ENCODE measurements at regions not wholly inside any gene's neighbourhood (a gene's known extent, or its start where the extent isn't known, plus 50 kb on each side); places are given as distances from the start of the nearest gene placed in this dataset.

DNA sequence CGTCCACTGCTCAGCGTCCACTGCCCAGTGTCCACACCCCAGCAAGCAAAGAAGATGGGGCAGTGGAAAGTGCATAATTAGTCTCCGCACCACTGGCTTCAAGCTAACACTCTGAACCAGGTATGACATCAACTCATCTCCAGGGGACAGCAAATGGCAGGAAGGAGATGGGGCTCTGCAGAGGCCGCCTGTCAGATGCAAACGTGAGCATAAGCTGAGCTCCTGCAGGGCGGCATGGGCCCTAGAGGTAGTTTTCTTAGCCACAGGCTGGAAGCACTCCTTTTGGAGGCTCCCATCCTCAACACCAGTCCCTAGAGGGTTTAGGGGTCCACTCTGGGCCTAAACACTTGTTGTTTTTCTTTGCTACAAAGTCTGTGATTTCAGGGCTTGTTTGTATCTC lies 335.8 kb upstream of the MKI67 start:
- Histone ChIP-seq H3K27me3 (ENCODE audit: control insufficient read depth in 1 of 2, insufficient read depth in 2 of 2, low read length in 2 of 2) (peaks cover 0 to 6% of the 10 kb centered on the region in 2 donors), H3K4me3 (ENCODE audit: low read length in 2 of 2) (no peak overlapping the region), H3K36me3 (ENCODE audit: control insufficient read depth in 2 of 2, insufficient read depth in 2 of 2, low read length in 2 of 2) (peaks cover 0 to 2% of the 10 kb centered on the region in 2 donors), H3K9me3 (ENCODE audit: control insufficient read depth in 2 of 2, low read length in 2 of 2) (peaks cover 7 to 9% of the 10 kb centered on the region in 2 donors), H3K27ac (ENCODE audit: low read length) (no peak overlapping the region), H3K9ac (ENCODE audit: low read length in 2 of 2) (no peak overlapping the region), H3K4me1 (ENCODE audit: control insufficient read depth, insufficient read depth, low read length) (peaks cover 3% of the 10 kb centered on the region)

DNA sequence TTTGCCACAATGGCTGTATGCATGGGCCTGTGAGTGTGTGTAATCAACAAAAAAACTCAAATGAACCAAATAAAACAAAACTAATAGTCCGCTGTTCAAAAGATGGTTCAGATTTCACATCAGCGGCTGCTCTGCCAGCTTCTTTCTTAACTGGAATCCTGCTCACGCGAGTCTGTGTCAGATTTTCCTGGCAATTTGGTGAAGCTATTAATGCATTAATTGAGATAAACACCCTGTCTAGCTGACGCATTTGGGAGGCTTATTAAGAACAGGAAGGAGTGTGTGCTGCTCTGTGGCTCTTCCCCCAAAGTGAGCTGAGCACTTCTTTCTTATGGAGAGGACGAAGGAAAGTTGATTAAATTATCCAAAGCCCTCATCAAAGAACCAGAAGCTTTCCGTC lies 336.6 kb upstream of the MKI67 start:
- no peak overlapping the region for H3K9ac ChIP-seq (ENCODE audit: low read length in 2 of 2)
- peaks cover 0 to 6% of the 10 kb centered on the region in 2 donors for H3K27me3 ChIP-seq (ENCODE audit: control insufficient read depth in 1 of 2, insufficient read depth in 2 of 2, low read length in 2 of 2)
- no peak overlapping the region for H3K27ac ChIP-seq (ENCODE audit: low read length)
- peaks cover 4% of the 10 kb centered on the region in 2 donors for H3K9me3 ChIP-seq (ENCODE audit: control insufficient read depth in 2 of 2, low read length in 2 of 2)
- H3K36me3 ChIP-seq (ENCODE audit: control insufficient read depth in 2 of 2, insufficient read depth in 2 of 2, low read length in 2 of 2) = peaks cover 0 to 2% of the 10 kb centered on the region in 2 donors
- H3K4me3 ChIP-seq (ENCODE audit: low read length in 2 of 2) = no peak overlapping the region
- peaks cover 3% of the 10 kb centered on the region for H3K4me1 ChIP-seq (ENCODE audit: control insufficient read depth, insufficient read depth, low read length)

DNA sequence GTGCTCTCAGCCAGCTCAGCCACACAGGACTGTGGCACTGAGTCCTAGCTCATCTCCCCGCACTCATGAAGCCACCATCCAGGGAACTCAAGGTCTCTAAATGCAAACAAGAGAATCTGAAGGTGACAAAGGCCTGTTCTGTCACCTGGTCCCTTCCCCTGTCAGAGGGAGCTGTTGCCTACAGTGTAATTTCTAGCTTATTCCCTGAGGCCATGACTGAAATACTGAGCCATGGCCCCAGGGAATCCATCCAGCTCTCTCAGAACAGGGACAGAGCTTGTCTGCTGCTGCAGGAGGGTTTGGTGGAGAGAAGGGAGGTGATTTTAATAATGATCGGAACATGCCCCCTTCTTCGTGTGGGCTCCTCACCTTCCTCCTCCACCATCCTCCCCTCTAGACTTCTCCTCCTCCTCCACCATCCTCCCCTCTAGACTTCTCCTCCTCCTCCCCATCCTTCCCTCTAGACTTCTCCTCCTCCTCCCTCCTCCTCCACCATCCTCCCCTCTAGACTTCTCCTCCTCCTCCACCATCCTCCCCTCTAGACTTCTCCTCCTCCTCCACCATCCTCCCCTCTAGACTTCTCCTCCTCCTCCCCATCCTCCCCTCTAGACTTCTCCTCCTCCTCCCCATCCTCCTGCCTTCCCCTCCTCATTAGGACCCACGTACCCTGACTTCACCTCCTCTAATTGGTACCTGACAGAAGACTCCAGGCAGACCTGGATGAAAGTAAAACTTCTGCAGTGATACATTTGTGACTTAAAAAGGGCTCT lies 338.0 kb upstream of the MKI67 start:
- H3K27ac ChIP-seq (ENCODE audit: low read length) = peak overlapping the region; percentile 64
- peak overlapping the region in 1 of 2 donors; percentile 58 for H3K9ac ChIP-seq (ENCODE audit: low read length in 2 of 2)
- H3K4me1 ChIP-seq (ENCODE audit: control insufficient read depth, insufficient read depth, low read length) = peaks cover 3% of the 10 kb centered on the region
- peaks cover 0 to 3% of the 10 kb centered on the region in 2 donors for H3K9me3 ChIP-seq (ENCODE audit: control insufficient read depth in 2 of 2, low read length in 2 of 2)
- H3K4me3 ChIP-seq (ENCODE audit: low read length in 2 of 2) = peak overlapping the region in 1 of 2 donors; percentile 52
- peaks cover 0 to 8% of the 10 kb centered on the region in 2 donors for H3K27me3 ChIP-seq (ENCODE audit: control insufficient read depth in 1 of 2, insufficient read depth in 2 of 2, low read length in 2 of 2)
- peaks cover 0 to 2% of the 10 kb centered on the region in 2 donors for H3K36me3 ChIP-seq (ENCODE audit: control insufficient read depth in 2 of 2, insufficient read depth in 2 of 2, low read length in 2 of 2)

DNA sequence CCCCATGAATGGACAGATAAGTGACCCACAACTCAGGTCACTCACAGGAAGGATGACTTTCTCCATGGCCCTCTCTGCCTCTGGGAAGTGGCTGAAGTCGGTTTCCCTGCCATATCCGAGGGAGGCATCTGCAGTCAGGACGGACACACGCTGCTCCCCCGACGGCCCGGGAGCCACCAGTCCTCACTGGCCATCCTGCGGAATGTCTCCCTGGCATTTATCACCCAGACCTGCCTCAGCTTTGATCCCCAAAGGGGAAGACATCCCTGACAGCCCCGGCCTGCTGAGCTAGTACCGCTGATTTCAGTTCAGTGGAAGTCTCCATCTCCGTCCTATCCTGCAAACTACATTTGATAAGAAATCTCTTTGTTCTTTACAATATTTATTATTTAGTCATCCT lies 339.5 kb upstream of the MKI67 start:
- peaks cover 3% of the 10 kb centered on the region for H3K4me1 ChIP-seq (ENCODE audit: control insufficient read depth, insufficient read depth, low read length)
- H3K4me3 ChIP-seq (ENCODE audit: low read length in 2 of 2) = no peak overlapping the region
- peaks cover 0 to 10% of the 10 kb centered on the region in 2 donors for H3K27me3 ChIP-seq (ENCODE audit: control insufficient read depth in 1 of 2, insufficient read depth in 2 of 2, low read length in 2 of 2)
- H3K36me3 ChIP-seq (ENCODE audit: control insufficient read depth in 2 of 2, insufficient read depth in 2 of 2, low read length in 2 of 2) = peaks cover 0 to 2% of the 10 kb centered on the region in 2 donors
- H3K9me3 ChIP-seq (ENCODE audit: control insufficient read depth in 2 of 2, low read length in 2 of 2) = peaks cover 0 to 3% of the 10 kb centered on the region in 2 donors
- no peak overlapping the region for H3K9ac ChIP-seq (ENCODE audit: low read length in 2 of 2)
- no peak overlapping the region for H3K27ac ChIP-seq (ENCODE audit: low read length)

DNA sequence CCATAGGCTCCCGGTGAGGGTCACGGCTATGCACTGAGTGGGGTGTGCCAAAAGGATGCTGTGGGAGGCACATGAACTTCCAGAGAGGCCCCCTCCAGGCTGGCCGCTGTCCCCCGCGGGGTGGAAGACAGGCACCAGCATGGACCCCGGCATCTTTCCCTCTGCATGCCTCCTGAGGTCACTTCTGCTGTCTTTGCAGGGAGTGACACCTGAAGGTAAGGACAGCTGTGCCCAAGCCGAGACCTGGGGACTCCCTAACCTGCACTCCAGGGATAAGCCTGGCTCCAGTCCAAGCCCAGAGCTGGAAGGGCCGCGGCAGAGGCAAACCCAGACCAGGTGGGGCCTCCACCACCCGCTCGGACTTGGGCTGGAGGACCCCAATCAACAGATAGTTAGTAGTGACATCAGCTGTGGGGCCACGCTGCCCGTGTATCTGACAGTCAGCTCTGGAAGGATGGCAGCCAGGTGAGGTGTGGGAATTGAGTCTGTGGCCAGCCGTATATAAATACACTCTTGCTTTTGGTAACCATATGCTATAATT lies 340.7 kb upstream of the MKI67 start:
- H3K9ac ChIP-seq (ENCODE audit: low read length in 2 of 2) = no peak overlapping the region
- H3K4me3 ChIP-seq (ENCODE audit: low read length in 2 of 2) = no peak overlapping the region
- H3K4me1 ChIP-seq (ENCODE audit: control insufficient read depth, insufficient read depth, low read length) = peaks cover 3% of the 10 kb centered on the region
- peaks cover 0 to 2% of the 10 kb centered on the region in 2 donors for H3K36me3 ChIP-seq (ENCODE audit: control insufficient read depth in 2 of 2, insufficient read depth in 2 of 2, low read length in 2 of 2)
- H3K27ac ChIP-seq (ENCODE audit: low read length) = no peak overlapping the region
- H3K27me3 ChIP-seq (ENCODE audit: control insufficient read depth in 1 of 2, insufficient read depth in 2 of 2, low read length in 2 of 2) = peaks cover 0 to 7% of the 10 kb centered on the region in 2 donors
- peaks cover 0 to 3% of the 10 kb centered on the region in 2 donors for H3K9me3 ChIP-seq (ENCODE audit: control insufficient read depth in 2 of 2, low read length in 2 of 2)

DNA sequence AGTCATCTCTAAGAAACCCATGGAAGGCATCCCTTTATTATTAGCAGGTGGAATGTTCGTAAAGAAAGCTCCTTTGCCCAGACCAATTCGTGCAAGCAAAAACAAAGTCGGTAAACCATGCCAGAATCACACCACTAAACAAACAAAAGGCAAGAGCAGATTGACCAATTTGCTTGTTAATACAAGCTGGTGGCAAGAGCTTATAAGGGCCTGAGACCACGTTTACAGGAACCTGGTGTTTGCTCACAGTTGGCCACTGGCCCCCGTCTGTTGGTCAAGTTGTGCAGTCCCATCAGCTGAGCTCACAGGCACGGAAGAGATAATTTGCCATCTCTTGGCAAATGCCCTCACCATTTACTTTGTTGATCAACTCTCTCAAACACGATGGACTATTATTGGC lies 342.2 kb upstream of the MKI67 start:
- no peak overlapping the region for H3K4me3 ChIP-seq (ENCODE audit: low read length in 2 of 2)
- H3K27me3 ChIP-seq (ENCODE audit: control insufficient read depth in 1 of 2, insufficient read depth in 2 of 2, low read length in 2 of 2) = peaks cover 0 to 8% of the 10 kb centered on the region in 2 donors
- peaks cover 3% of the 10 kb centered on the region for H3K4me1 ChIP-seq (ENCODE audit: control insufficient read depth, insufficient read depth, low read length)
- H3K9ac ChIP-seq (ENCODE audit: low read length in 2 of 2) = no peak overlapping the region
- peaks cover 0 to 3% of the 10 kb centered on the region in 2 donors for H3K9me3 ChIP-seq (ENCODE audit: control insufficient read depth in 2 of 2, low read length in 2 of 2)
- H3K36me3 ChIP-seq (ENCODE audit: control insufficient read depth in 2 of 2, insufficient read depth in 2 of 2, low read length in 2 of 2) = peaks cover 0 to 2% of the 10 kb centered on the region in 2 donors
- H3K27ac ChIP-seq (ENCODE audit: low read length) = no peak overlapping the region

DNA sequence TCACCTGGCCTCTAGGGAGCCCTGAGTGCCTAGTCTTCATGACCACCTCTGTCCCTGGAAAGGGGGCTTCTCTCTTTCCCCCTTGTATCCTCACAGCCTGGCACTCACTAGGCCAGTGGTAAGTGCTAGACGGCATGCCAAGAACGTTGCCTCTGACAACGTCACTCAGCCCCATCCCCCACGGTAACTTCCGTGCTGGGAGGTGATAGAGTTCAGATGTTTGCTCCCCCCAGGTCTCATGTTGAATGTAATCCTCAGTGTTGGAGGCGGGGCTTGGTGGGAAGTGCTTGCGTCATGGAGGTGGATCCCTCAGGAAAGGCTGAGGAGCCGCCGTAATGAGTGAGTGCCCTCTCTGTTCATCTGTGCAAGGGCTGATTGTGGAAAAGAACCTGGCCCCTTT lies 343.3 kb upstream of the MKI67 start:
- Histone ChIP-seq H3K27me3 (ENCODE audit: control insufficient read depth in 1 of 2, insufficient read depth in 2 of 2, low read length in 2 of 2) (peaks cover 0 to 6% of the 10 kb centered on the region in 2 donors), H3K27ac (ENCODE audit: low read length) (no peak overlapping the region), H3K9me3 (ENCODE audit: control insufficient read depth in 2 of 2, low read length in 2 of 2) (peaks cover 0 to under 1% of the 10 kb centered on the region in 2 donors), H3K9ac (ENCODE audit: low read length in 2 of 2) (no peak overlapping the region), H3K36me3 (ENCODE audit: control insufficient read depth in 2 of 2, insufficient read depth in 2 of 2, low read length in 2 of 2) (no peaks in the 10 kb centered on the region), H3K4me1 (ENCODE audit: control insufficient read depth, insufficient read depth, low read length) (peaks cover under 1% of the 10 kb centered on the region), H3K4me3 (ENCODE audit: low read length in 2 of 2) (no peak overlapping the region)

DNA sequence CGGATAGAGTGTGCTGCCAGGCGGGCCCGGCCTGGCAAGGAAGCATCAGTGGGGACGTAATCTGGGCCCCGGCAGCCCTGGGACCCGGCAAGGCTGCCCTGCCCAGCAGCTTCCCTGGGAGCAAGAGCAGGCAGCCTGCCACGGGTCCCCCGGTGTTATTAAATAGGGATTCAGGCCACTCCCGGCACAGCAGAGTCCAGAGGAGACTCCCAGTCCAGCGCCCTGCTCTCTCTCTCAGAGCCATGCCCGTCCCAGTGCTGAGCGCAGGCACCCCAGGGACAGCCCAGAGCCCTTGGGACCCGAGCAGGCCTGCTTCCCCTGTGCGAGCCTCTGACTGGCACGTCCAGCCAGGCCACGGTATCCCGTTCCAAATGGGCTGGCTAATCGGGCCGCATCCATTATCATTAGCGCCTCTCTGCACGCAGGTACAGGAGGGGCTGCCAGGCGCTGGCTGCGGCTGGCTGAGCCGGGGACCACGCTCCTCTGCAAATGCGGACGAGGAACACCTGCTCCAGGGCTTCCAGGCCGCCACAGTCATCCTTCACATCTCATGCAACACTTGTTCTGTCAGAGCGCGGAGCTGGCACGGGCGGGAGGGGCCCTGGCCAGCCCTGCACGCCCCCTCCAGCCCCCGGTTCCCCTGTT lies 344.2 kb upstream of the MKI67 start:
- H3K4me1 ChIP-seq (ENCODE audit: control insufficient read depth, insufficient read depth, low read length) = no peaks in the 10 kb centered on the region
- no peak overlapping the region for H3K9ac ChIP-seq (ENCODE audit: low read length in 2 of 2)
- H3K9me3 ChIP-seq (ENCODE audit: control insufficient read depth in 2 of 2, low read length in 2 of 2) = no peaks in the 10 kb centered on the region
- no peak overlapping the region for H3K27ac ChIP-seq (ENCODE audit: low read length)
- no peak overlapping the region for H3K4me3 ChIP-seq (ENCODE audit: low read length in 2 of 2)
- peaks cover 0 to 5% of the 10 kb centered on the region in 2 donors for H3K27me3 ChIP-seq (ENCODE audit: control insufficient read depth in 1 of 2, insufficient read depth in 2 of 2, low read length in 2 of 2)
- H3K36me3 ChIP-seq (ENCODE audit: control insufficient read depth in 2 of 2, insufficient read depth in 2 of 2, low read length in 2 of 2) = no peaks in the 10 kb centered on the region

DNA sequence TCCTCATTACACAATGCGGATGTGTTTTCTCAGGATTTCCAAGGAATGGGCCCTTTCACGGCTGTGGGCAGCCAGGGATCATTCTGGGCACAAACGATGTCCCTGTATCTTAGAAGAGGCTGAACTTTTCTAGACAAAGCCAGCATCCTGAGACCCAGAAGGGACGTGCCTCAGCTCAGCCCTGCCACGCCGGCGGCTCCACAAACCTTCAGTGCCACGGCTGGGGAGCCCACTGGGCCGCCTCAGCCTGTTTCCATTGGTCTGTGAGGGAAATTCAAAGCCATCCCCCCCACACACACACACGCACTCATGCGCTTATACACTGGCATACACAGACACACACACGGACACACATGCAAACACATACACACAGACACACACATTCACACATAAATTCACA lies 344.9 kb upstream of the MKI67 start:
- Histone ChIP-seq H3K27ac (ENCODE audit: low read length) (no peak overlapping the region), H3K4me3 (ENCODE audit: low read length in 2 of 2) (no peak overlapping the region), H3K4me1 (ENCODE audit: control insufficient read depth, insufficient read depth, low read length) (no peaks in the 10 kb centered on the region), H3K36me3 (ENCODE audit: control insufficient read depth in 2 of 2, insufficient read depth in 2 of 2, low read length in 2 of 2) (no peaks in the 10 kb centered on the region), H3K9me3 (ENCODE audit: control insufficient read depth in 2 of 2, low read length in 2 of 2) (no peaks in the 10 kb centered on the region), H3K27me3 (ENCODE audit: control insufficient read depth in 1 of 2, insufficient read depth in 2 of 2, low read length in 2 of 2) (peaks cover 0 to 5% of the 10 kb centered on the region in 2 donors), H3K9ac (ENCODE audit: low read length in 2 of 2) (no peak overlapping the region)

DNA sequence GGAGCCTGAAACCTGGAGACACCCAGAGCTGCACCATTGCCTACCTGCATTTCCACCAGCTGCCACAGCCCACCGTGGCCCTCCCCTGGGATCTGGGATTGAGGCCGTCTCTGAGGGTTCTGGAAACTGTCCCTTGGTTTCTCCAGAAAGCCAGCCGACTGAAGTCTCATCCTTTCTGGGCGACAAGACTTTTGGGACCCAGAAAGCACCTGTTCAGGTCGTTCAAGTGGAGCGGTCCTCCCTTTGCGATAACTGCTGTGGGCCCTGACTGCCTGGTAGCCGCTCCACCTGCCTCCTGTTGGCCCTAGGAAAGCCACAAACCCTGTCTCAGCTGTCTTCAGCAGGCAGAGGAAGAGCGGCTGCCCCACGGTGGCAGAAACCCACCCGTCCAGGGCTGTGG lies 346.0 kb upstream of the MKI67 start:
- H3K4me1 ChIP-seq (ENCODE audit: control insufficient read depth, insufficient read depth, low read length) = no peaks in the 10 kb centered on the region
- H3K27ac ChIP-seq (ENCODE audit: low read length) = no peak overlapping the region
- no peak overlapping the region for H3K4me3 ChIP-seq (ENCODE audit: low read length in 2 of 2)
- H3K9ac ChIP-seq (ENCODE audit: low read length in 2 of 2) = no peak overlapping the region
- H3K36me3 ChIP-seq (ENCODE audit: control insufficient read depth in 2 of 2, insufficient read depth in 2 of 2, low read length in 2 of 2) = no peaks in the 10 kb centered on the region
- no peaks in the 10 kb centered on the region for H3K9me3 ChIP-seq (ENCODE audit: control insufficient read depth in 2 of 2, low read length in 2 of 2)
- peaks cover 0 to 5% of the 10 kb centered on the region in 2 donors for H3K27me3 ChIP-seq (ENCODE audit: control insufficient read depth in 1 of 2, insufficient read depth in 2 of 2, low read length in 2 of 2)
